ENCODE measurements at regions not wholly inside any gene's neighbourhood (a gene's known extent, or its start where the extent isn't known, plus 50 kb on each side); places are given as distances from the start of the nearest gene placed in this dataset.

DNA sequence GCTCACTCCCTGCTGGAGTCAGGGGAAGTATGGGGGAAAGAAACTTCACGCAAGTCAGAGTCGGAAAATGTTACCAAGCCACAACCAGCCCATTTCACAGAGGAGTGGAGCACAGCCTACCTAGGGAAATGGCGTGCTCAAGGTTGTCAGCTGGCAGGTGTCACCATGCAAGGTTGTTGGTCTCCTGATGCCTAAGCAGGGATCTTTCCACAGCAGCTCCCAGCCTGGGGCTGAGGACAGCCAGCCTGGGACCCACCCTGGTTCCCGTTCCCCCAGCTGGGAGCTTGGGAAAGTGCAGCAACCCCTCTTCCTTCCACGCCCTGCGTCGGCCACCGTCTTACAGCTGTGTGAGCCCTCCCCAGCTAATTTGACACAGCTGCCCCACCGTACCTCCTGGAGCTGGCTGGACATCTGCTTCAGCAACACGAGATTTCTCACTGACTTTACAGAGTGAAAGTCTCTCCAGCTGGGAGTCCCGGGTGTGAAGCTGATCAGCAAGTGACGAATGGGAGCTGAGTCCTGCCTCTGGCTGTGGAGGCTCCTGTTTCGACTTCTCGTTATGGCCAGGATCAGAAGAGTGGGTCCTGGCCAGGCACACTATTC is 224.6 kb upstream of the RAB4A start:
- no peaks in the 10 kb centered on the region for H3K4me1 ChIP-seq (ENCODE audit: control insufficient read depth, insufficient read depth, low read length)
- H3K27me3 ChIP-seq (replicated peaks; ENCODE audit: control insufficient read depth, insufficient read depth, low read length), result peaks cover 22% of the 10 kb centered on the region
- no peak overlapping the region for H3K4me3 ChIP-seq (ENCODE audit: low read length)
- H3K9ac ChIP-seq (ENCODE audit: low read length), result no peak overlapping the region
- no peaks in the 10 kb centered on the region for H3K36me3 ChIP-seq (ENCODE audit: control insufficient read depth, insufficient read depth, low read length, severe bottlenecking)
- H3K9me3 ChIP-seq (ENCODE audit: control insufficient read depth, low read length), result peaks cover 8% of the 10 kb centered on the region
- DNase-seq (ENCODE audit: low read depth), result no peak

DNA sequence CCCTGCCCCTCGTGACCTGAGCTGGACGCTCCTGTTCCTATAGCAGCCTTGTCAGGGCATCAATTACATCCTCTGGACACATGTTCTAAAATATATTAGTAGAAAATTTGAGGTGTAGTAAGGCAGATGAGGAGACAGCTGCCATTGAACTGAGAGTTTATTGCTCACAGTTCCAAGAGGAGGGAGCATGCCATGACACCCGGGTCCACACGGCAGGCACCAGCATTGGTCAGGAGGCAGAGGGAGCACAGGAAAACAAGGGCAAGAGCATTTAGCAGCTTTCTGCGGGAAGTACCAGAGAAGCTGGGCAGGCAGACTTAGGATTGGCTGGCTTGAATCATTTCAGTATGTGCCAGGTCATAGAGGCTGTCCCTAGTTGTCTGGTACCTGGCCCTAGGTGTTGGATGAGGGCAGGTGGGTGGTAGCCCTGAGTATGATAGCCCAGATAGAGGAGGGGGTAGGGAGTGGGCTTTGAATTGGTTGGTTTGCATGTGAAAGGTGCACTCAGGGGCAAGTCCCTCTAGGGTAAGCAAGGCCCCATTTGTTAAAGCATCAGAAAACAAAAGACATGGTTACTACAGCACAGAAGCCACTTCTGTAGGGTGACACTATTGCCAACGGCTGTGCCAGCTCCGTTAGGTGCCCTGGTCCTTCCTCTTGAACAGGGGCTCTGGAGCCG is 223.6 kb upstream of the RAB4A start:
- Histone ChIP-seq H3K27me3 (replicated peaks; ENCODE audit: control insufficient read depth, insufficient read depth, low read length) (peaks cover 22% of the 10 kb centered on the region), H3K9ac (ENCODE audit: low read length) (no peak overlapping the region), H3K9me3 (ENCODE audit: control insufficient read depth, low read length) (peaks cover 15% of the 10 kb centered on the region), H3K4me3 (ENCODE audit: low read length) (no peak overlapping the region), H3K36me3 (ENCODE audit: control insufficient read depth, insufficient read depth, low read length, severe bottlenecking) (no peaks in the 10 kb centered on the region), H3K4me1 (ENCODE audit: control insufficient read depth, insufficient read depth, low read length) (no peaks in the 10 kb centered on the region)
- DNase-seq (ENCODE audit: low read depth), result no peak

DNA sequence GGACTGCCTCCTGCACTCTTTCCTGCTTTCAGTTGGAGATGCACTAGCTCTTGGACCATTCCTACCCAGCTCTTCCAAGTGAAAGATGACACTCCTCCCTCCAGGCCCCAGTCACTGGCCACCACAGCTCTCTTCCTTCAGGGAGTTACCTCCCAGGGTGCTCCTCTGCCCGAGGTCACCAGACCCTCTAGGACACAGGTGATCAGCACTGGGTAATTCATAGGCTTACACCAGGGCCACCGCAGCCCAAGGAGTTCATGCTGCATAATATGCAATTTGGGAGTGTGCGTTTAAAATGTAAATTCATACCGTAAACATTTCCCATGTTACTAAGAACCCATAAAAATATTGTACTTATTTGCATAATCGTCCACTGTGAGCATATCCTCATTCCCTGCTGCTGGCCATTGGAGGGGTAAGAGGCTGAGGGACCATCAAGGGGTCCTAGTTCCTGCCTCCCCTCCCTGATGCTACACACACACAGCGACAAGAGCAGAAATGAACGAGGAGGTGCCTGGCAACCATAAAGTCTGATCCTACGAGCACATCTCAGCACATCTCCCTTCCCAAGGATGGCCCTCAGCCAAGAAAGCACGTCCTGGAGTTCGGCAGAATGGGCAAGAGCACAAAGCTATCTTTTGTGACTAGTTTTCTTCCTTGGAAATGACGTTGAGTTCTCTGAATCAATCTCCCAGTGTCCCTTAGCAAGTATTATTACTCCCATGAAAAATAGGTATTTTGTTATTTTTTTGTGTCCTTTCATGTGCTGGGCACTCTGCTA is 222.9 kb upstream of the RAB4A start:
- Histone ChIP-seq H3K9me3 (ENCODE audit: control insufficient read depth, low read length) (peaks cover 15% of the 10 kb centered on the region), H3K9ac (ENCODE audit: low read length) (no peak overlapping the region), H3K36me3 (ENCODE audit: control insufficient read depth, insufficient read depth, low read length, severe bottlenecking) (no peaks in the 10 kb centered on the region), H3K4me1 (ENCODE audit: control insufficient read depth, insufficient read depth, low read length) (no peaks in the 10 kb centered on the region), H3K4me3 (ENCODE audit: low read length) (no peak overlapping the region), H3K27me3 (replicated peaks; ENCODE audit: control insufficient read depth, insufficient read depth, low read length) (peaks cover 24% of the 10 kb centered on the region)
- no peak for DNase-seq (ENCODE audit: low read depth)

GRCh38 chr1:229048896-229049295 is 222.0 kb upstream of the RAB4A start:
- DNase-seq (ENCODE audit: low read depth), result no peak
- no peaks in the 10 kb centered on the region for H3K36me3 ChIP-seq (ENCODE audit: control insufficient read depth, insufficient read depth, low read length, severe bottlenecking)
- peaks cover 15% of the 10 kb centered on the region for H3K9me3 ChIP-seq (ENCODE audit: control insufficient read depth, low read length)
- H3K9ac ChIP-seq (ENCODE audit: low read length), result no peak overlapping the region
- H3K4me3 ChIP-seq (ENCODE audit: low read length), result no peak overlapping the region
- H3K27me3 ChIP-seq (replicated peaks; ENCODE audit: control insufficient read depth, insufficient read depth, low read length), result peaks cover 28% of the 10 kb centered on the region
- H3K4me1 ChIP-seq (ENCODE audit: control insufficient read depth, insufficient read depth, low read length), result no peaks in the 10 kb centered on the region

DNA sequence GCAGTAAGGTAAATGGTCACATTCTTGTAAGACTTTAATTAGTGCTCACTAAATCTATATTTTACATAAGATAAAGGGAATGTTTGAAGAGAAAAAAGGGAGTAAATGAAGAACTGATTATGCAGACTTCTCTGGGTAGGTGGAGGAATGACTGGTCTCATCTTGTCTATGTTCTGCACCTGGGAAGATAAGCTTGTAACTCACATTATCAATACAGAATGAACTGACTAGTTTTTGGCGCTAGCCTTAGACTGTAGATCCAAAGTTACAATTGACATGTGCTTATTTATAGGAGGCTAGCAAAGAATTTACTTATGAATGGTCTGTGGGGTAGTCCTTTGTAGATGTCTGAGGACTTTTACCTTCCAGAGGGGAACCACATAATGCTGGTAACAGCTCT is 214.9 kb upstream of the RAB4A start:
- DNase-seq (ENCODE audit: low read depth), result no peak
- Histone ChIP-seq H3K36me3 (ENCODE audit: control insufficient read depth, insufficient read depth, low read length, severe bottlenecking) (no peaks in the 10 kb centered on the region), H3K9ac (ENCODE audit: low read length) (no peak overlapping the region), H3K4me1 (ENCODE audit: control insufficient read depth, insufficient read depth, low read length) (peaks cover 17% of the 10 kb centered on the region), H3K27me3 (replicated peaks; ENCODE audit: control insufficient read depth, insufficient read depth, low read length) (peaks cover 19% of the 10 kb centered on the region), H3K4me3 (ENCODE audit: low read length) (no peak overlapping the region), H3K9me3 (ENCODE audit: control insufficient read depth, low read length) (peaks cover 10% of the 10 kb centered on the region)

DNA sequence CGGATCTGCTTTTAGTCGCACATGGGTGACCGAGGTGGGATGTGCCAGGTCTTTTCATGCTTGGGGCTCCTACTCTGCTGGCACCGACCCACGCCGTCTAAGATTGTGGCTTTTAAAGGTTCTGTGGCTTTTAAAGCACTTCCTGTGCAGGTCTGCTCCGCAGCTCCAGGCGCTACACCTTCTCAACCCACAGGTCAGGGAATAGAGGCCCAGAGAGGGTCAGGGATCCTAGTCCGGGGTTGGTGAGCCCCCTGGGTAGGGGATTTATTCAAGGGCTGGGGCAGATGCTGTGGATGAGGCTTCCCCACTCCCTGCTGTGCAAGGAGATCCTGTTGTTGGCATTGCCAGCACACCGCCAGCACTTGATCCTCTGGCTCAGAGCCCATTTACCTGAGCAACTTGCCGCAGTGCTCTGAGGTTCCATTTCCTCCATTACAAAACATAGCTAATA is 212.8 kb upstream of the RAB4A start:
- H3K4me3 ChIP-seq (ENCODE audit: low read length), result no peak overlapping the region
- H3K4me1 ChIP-seq (ENCODE audit: control insufficient read depth, insufficient read depth, low read length), result peaks cover 23% of the 10 kb centered on the region
- no peak overlapping the region for H3K9ac ChIP-seq (ENCODE audit: low read length)
- peaks cover 24% of the 10 kb centered on the region for H3K27me3 ChIP-seq (replicated peaks; ENCODE audit: control insufficient read depth, insufficient read depth, low read length)
- no peaks in the 10 kb centered on the region for H3K36me3 ChIP-seq (ENCODE audit: control insufficient read depth, insufficient read depth, low read length, severe bottlenecking)
- H3K9me3 ChIP-seq (ENCODE audit: control insufficient read depth, low read length), result no peaks in the 10 kb centered on the region
- no peak for DNase-seq (ENCODE audit: low read depth)

GRCh38 chr1:229058729-229059128 is 212.2 kb upstream of the RAB4A start:
- Histone ChIP-seq H3K27me3 (replicated peaks; ENCODE audit: control insufficient read depth, insufficient read depth, low read length) (peaks cover 20% of the 10 kb centered on the region), H3K4me3 (ENCODE audit: low read length) (no peak overlapping the region), H3K9me3 (ENCODE audit: control insufficient read depth, low read length) (no peaks in the 10 kb centered on the region), H3K9ac (ENCODE audit: low read length) (no peak overlapping the region), H3K36me3 (ENCODE audit: control insufficient read depth, insufficient read depth, low read length, severe bottlenecking) (no peaks in the 10 kb centered on the region), H3K4me1 (ENCODE audit: control insufficient read depth, insufficient read depth, low read length) (peaks cover 23% of the 10 kb centered on the region)
- DNase-seq (ENCODE audit: low read depth), result peak; percentile 4

DNA sequence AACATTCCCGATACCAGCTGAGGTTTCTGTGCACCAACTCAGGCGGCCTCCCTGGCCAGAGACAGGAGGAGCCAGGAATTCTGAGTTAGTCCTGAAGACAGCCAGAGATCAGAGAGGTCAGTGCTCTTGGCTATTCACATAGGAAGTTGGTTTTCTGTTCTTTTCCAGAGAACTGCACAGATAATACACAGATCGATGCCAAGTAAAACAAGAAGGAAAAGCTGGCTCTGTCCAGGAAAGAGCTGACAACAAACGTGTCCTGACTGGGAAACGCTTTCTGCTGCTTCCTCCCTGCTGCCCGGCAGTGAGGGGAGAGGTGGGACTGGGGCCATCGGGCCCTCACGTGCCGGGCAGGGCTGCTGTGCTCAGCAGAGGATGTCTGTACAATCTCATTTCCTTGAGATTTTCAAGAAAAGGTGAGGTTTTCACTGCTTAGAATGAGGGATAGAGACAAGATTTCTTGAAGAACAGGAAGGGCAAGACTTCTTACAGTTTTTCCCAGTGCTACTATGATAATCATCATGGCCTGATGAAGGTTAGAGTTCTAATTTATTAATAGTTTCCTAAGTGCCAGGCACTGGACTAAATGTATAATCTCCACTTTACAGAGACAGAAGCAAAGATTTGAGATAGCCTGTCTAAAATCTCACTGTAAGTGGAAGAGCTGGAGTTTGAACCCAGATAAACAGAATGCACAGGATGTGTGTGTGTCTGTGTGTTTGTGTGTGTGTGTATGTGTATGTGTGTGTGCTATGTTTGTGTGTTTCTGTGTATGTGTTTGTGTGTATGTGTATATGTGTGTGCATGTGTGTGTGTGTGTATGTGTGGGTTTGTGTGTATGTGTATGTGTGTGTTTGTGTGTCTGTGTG is 211.0 kb upstream of the RAB4A start:
- Histone ChIP-seq H3K9me3 (ENCODE audit: control insufficient read depth, low read length) (no peaks in the 10 kb centered on the region), H3K4me1 (ENCODE audit: control insufficient read depth, insufficient read depth, low read length) (peaks cover 23% of the 10 kb centered on the region), H3K9ac (ENCODE audit: low read length) (peak overlapping the region; percentile 41), H3K4me3 (ENCODE audit: low read length) (peak overlapping the region; percentile 15), H3K27me3 (replicated peaks; ENCODE audit: control insufficient read depth, insufficient read depth, low read length) (peaks cover 19% of the 10 kb centered on the region), H3K36me3 (ENCODE audit: control insufficient read depth, insufficient read depth, low read length, severe bottlenecking) (no peaks in the 10 kb centered on the region)
- peak; percentile 9 for DNase-seq (ENCODE audit: low read depth)

GRCh38 chr1:229062135-229062534 is 208.8 kb upstream of the RAB4A start:
- peaks cover 23% of the 10 kb centered on the region for H3K4me1 ChIP-seq (ENCODE audit: control insufficient read depth, insufficient read depth, low read length)
- H3K9ac ChIP-seq (ENCODE audit: low read length), result no peak overlapping the region
- H3K4me3 ChIP-seq (ENCODE audit: low read length), result no peak overlapping the region
- H3K27me3 ChIP-seq (replicated peaks; ENCODE audit: control insufficient read depth, insufficient read depth, low read length), result peaks cover 31% of the 10 kb centered on the region
- no peaks in the 10 kb centered on the region for H3K36me3 ChIP-seq (ENCODE audit: control insufficient read depth, insufficient read depth, low read length, severe bottlenecking)
- no peaks in the 10 kb centered on the region for H3K9me3 ChIP-seq (ENCODE audit: control insufficient read depth, low read length)
- DNase-seq (ENCODE audit: low read depth), result no peak

DNA sequence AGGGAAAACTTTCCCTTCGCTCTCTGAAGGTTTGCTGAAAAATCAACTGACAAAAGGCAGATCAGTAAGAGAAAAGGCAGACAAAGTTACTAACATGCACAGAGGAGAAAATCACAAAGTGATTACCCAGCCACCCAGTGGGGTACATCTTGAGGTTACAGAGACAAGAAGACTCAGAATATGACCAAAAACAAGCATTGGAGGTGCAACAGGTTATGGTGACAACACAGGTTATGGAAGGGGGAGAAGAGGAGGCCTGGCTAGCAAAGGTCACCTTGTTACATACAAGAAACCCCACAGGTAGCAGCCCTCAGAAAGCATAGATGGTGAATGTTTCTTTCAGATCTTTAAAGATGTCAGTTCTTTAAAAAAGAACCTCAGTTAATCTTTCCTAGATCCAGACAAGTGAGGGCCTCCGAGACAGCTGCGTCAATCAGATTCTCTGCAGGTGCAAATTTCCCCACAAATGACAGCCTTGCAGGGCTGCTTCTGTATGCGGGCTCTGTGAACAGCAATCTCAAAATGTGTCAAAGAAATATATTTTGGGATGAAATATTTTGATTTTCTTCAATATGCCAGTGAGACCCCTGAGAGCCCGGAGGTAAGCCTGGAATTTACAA is 207.6 kb upstream of the RAB4A start:
- Histone ChIP-seq H3K4me1 (ENCODE audit: control insufficient read depth, insufficient read depth, low read length) (peaks cover 29% of the 10 kb centered on the region), H3K36me3 (ENCODE audit: control insufficient read depth, insufficient read depth, low read length, severe bottlenecking) (no peaks in the 10 kb centered on the region), H3K9me3 (ENCODE audit: control insufficient read depth, low read length) (no peaks in the 10 kb centered on the region), H3K4me3 (ENCODE audit: low read length) (no peak overlapping the region), H3K9ac (ENCODE audit: low read length) (no peak overlapping the region), H3K27me3 (replicated peaks; ENCODE audit: control insufficient read depth, insufficient read depth, low read length) (peaks cover 21% of the 10 kb centered on the region)
- no peak for DNase-seq (ENCODE audit: low read depth)
